ENCODE measurements at regions not wholly inside any gene's neighbourhood (a gene's known extent, or its start where the extent isn't known, plus 50 kb on each side); places are given as distances from the start of the nearest gene placed in this dataset.

DNA sequence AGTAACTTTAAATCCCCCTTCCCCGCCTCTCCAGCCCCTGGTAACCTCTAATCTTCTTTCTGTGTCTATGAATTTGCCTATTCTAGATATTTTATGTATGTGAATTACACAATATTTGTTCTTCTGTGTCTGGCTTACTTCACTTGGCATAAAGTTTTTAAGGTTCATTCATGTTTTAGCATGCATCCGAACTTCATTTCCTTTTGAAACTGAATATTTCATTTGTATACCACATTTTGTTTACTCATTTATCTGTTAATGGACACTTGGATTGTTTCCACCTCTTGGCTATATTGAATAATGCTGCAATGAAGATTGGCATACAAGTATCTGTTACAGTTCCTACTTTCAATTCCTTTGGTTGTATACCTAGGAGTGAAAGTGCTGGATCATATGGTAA lies 205.3 kb downstream of the TM2D1 start:
- DNase-seq = no peak

DNA sequence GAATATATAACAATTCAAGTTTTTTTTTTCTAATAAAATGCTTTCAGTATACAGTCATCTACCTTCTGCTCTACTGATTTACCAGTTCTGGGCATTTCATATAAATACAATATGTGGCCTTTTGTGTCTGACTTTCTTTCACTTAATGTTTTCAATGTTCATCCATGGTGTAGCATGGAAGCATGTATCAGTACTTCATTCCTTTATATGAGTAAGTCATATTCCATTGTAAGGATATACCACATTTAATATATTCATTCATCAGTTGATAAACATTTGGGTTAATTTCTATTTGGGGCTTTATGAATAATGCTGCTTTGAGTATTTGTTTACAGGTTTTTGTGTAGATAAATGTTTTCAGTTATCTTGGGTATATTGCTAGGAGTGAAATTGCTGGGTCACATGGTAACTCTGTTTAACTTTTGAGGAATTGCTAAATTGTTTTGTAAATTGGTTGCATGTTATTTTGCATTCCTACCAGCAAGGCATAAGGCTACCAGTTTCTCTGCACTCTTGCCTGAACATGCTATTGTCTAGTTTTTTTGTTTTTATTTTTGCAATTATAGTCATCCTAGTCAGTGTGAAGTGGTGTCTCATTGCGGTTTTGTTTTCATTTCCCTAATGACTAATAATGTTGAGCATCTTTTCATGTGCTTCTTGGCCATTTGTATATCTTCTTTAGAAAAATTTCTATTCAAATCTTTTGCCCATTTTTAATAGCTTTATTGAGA lies 206.1 kb downstream of the TM2D1 start:
- DNase-seq = no peak

DNA sequence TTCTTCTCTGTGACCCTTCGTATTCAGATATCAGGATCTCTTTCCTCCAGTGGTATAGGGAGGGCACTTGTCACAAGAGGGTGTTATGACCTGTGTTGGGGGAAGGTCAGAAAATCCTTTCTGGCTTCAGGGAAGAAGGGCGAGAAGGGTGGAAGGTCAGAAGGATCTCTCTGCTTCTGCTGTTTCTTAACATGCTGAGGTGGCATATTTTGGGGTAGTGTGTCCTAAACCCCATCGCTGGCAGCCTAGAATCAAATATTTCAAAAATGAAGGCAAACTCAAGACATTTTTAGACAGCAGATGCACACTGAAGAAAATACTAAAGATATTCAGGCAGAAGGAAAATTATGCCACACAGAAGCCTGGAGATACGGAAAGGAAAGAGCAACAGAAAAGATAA lies 207.6 kb downstream of the TM2D1 start:
- no peak for DNase-seq

DNA sequence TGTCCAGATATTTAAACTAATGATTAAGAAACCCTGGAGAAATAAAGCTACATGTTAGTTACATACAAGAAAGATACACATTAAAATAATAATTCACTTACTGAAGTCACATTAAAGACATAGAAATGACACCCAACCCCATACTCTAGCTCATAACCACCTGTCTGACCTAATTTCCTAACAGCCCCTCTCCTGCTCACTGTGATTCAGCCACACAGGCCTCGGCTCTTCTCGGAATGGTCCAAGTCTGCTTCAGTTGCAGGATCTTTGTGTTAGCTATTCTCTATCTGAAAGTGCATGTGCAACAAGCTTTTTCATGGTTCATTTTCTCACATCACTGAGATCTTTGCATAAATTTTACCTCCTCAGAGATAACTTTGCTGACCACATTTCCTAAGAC lies 209.8 kb downstream of the TM2D1 start:
- no peak for DNase-seq

All from 8988T (cell line).